AG04450 (cell line): ENCODE measurements at regions not wholly inside any gene's neighbourhood (a gene's known extent, or its start where the extent isn't known, plus 50 kb on each side); places are given as distances from the start of the nearest gene placed in this dataset.

Experiments
- CTCF ChIA-PET: fragments of 300-600, 350-600 bp; formaldehyde crosslinking; extraction: SDS; loops from one replicate; lab custom pipeline; 2022; ENCODE audit warnings: antibody characterized with exemption, inconsistent platforms; lab: Charles Lee
- POLR2A ChIA-PET: fragments of 350-600 bp; formaldehyde crosslinking; extraction: SDS; loops from one replicate; lab custom pipeline; 2021; ENCODE audit warnings: antibody characterized with exemption, inconsistent platforms; lab: Yijun Ruan, JAX
- DNase-seq: peaks from one replicate; pipeline ENCODE4 v3.0.0-alpha.2; 2011; ENCODE audit warnings: low read depth, low spot score
- H3K27ac ChIP-seq: one replicate; pipeline ENCODE4 v1.5.1; 2012; ENCODE audit warnings: low read depth, low read length, control low read depth
- H3K27me3 ChIP-seq: one replicate; pipeline ENCODE4 v1.6.0; 2012; ENCODE audit warnings: low read length; ENCODE audit not compliant: control insufficient read depth, insufficient read depth
- H3K4me3 ChIP-seq: 2 replicates; pipeline ENCODE4 v1.5.1; 2011; ENCODE audit warnings: mild to moderate bottlenecking, low read depth, low read length, control low read depth
- H3K9me3 ChIP-seq: 2 replicates; pipeline ENCODE4 v1.5.1; 2012; ENCODE audit warnings: low read length; ENCODE audit not compliant: control insufficient read depth, insufficient read depth
- TF ChIP-seq, protein P1 (sequence below): IDR thresholded peaks from 2 replicates; pipeline ENCODE4 v1.5.1; 2011; ENCODE audit warnings: low read depth, low read length, control low read depth, inconsistent platforms

- Histone ChIP-seq H3K9me3 (no peaks in the 10 kb centered on the region), H3K27me3 (peaks cover 14% of the 10 kb centered on the region), H3K4me3 (no peak overlapping the region), H3K27ac (no peak overlapping the region)
- no peak for DNase-seq
- CTCF ChIA-PET = no interaction called here
- POLR2A ChIA-PET = no interaction called here
- TF ChIP-seq, protein P1, sequence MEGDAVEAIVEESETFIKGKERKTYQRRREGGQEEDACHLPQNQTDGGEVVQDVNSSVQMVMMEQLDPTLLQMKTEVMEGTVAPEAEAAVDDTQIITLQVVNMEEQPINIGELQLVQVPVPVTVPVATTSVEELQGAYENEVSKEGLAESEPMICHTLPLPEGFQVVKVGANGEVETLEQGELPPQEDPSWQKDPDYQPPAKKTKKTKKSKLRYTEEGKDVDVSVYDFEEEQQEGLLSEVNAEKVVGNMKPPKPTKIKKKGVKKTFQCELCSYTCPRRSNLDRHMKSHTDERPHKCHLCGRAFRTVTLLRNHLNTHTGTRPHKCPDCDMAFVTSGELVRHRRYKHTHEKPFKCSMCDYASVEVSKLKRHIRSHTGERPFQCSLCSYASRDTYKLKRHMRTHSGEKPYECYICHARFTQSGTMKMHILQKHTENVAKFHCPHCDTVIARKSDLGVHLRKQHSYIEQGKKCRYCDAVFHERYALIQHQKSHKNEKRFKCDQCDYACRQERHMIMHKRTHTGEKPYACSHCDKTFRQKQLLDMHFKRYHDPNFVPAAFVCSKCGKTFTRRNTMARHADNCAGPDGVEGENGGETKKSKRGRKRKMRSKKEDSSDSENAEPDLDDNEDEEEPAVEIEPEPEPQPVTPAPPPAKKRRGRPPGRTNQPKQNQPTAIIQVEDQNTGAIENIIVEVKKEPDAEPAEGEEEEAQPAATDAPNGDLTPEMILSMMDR = no peak
Measured at GRCh38 chr12:94781835-94782234, 131.5 kb upstream of the TMCC3 start.

- Histone ChIP-seq H3K27ac (no peak overlapping the region), H3K27me3 (peaks cover 28% of the 10 kb centered on the region), H3K4me3 (no peak overlapping the region), H3K9me3 (no peaks in the 10 kb centered on the region)
- TF ChIP-seq, protein P1 = no peak
- ChIA-PET POLR2A (no interaction called here), CTCF (no interaction called here)
- no peak for DNase-seq
Measured at GRCh38 chr12:94779485-94779884, 129.1 kb upstream of the TMCC3 start.

GRCh38 chr12:94777936-94778335 is 127.6 kb upstream of the TMCC3 start:
- Histone ChIP-seq H3K9me3 (no peaks in the 10 kb centered on the region; the same call in 1 of the 2 replicates), H3K4me3 (no peak overlapping the region), H3K27ac (no peak overlapping the region), H3K27me3 (peaks cover 34% of the 10 kb centered on the region)
- DNase-seq = no peak
- POLR2A ChIA-PET = interaction anchor here (0.6 kb wide), 1 partner anchor 1139 kb away, joined by 3 read pairs; no protein-coding TSS in a partner anchor
- TF ChIP-seq, protein P1 = no peak
- CTCF ChIA-PET = no interaction called here

DNA sequence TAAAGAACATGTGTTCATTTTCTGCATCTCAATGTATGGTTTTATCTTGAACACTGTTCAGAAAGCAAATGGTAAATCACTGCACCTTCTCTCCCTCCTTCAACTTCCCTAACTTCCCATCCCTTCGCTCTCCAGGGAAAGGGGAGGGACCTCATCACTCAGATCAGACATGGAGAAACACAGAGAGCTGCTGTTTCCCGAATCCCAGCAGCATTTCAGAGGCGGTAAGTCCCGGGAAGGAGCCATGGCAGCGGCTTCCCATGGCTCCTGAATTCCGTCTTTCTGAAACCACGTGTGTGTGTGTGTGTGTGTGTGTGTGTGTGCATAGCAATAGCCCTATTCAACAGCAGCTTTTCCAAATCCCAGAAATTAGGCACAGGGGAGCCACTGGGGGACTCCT is 125.4 kb upstream of the TMCC3 start:
- no peak overlapping the region for H3K4me3 ChIP-seq
- H3K27ac ChIP-seq = no peak overlapping the region
- TF ChIP-seq, protein P1 = no peak
- peaks cover 34% of the 10 kb centered on the region for H3K27me3 ChIP-seq
- POLR2A ChIA-PET = interaction anchor here (0.5 kb wide), 1 partner anchor 24 kb away, joined by 6 read pairs; no protein-coding TSS in a partner anchor
- no peak for DNase-seq
- no peaks in the 10 kb centered on the region; the same call in 1 of the 2 replicates for H3K9me3 ChIP-seq
- CTCF ChIA-PET = no interaction called here

GRCh38 chr12:94771741-94772140 is 121.4 kb upstream of the TMCC3 start:
- Histone ChIP-seq H3K27me3 (peaks cover 36% of the 10 kb centered on the region), H3K9me3 (no peaks in the 10 kb centered on the region; the same call in 1 of the 2 replicates), H3K4me3 (no peak overlapping the region), H3K27ac (no peak overlapping the region)
- DNase-seq = no peak
- POLR2A ChIA-PET = no interaction called here
- CTCF ChIA-PET = no interaction called here
- TF ChIP-seq, protein P1 = no peak
